GM12891 (cell line): ENCODE measurements at regions not wholly inside any gene's neighbourhood (a gene's known extent, or its start where the extent isn't known, plus 50 kb on each side); places are given as distances from the start of the nearest gene placed in this dataset.

Experiments
- POLR2A ChIP-seq: IDR thresholded peaks from 2 replicates; pipeline ENCODE4 v1.6.1; 2011; ENCODE audit warnings: low read depth, low read length, control low read depth
- POLR2AphosphoS5 ChIP-seq: IDR thresholded peaks from 2 replicates; pipeline ENCODE4 v1.6.1; 2011; ENCODE audit warnings: low read depth, low read length, control low read depth
- POU2F2 ChIP-seq: IDR thresholded peaks from 2 replicates; pipeline ENCODE4 v1.6.1; 2011; ENCODE audit warnings: low read depth, mild to moderate bottlenecking, control low read depth, low read length, moderate library complexity
- SPI1 ChIP-seq: IDR thresholded peaks from 2 replicates; pipeline ENCODE4 v1.6.1; 2011; ENCODE audit warnings: low read depth, low read length, control low read depth
- TAF1 ChIP-seq: IDR thresholded peaks from 2 replicates; pipeline ENCODE4 v1.6.1; 2011; ENCODE audit warnings: low read depth, low read length, control low read depth

DNA sequence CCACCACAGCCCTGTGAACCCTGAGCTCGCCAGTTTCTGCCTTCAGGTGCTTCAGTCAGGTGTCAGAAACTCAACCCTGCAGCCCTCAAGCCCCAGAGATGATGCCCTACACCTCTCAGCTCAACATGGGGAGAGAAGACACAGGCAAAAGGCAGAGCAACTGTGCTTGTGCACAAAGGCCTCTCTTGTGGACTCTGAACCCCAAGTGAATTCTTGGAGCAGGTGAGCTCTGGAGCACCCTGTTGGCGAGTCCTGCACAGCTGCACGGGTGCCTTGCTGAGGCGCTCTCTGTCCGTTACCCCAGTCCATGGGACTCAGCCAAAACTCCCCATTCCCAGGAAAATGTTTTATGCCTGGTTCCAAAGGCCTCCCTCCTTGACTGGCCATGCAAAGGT lies 197.0 kb downstream of the KLF13 start:
- no peak for TF ChIP-seq POLR2AphosphoS5
- no peak for TF ChIP-seq POLR2A
- no peak for TF ChIP-seq TAF1
- TF ChIP-seq POU2F2: no peak
- TF ChIP-seq SPI1: no peak
